ENCODE measurements at regions not wholly inside any gene's neighbourhood (a gene's known extent, or its start where the extent isn't known, plus 50 kb on each side); places are given as distances from the start of the nearest gene placed in this dataset.

DNA sequence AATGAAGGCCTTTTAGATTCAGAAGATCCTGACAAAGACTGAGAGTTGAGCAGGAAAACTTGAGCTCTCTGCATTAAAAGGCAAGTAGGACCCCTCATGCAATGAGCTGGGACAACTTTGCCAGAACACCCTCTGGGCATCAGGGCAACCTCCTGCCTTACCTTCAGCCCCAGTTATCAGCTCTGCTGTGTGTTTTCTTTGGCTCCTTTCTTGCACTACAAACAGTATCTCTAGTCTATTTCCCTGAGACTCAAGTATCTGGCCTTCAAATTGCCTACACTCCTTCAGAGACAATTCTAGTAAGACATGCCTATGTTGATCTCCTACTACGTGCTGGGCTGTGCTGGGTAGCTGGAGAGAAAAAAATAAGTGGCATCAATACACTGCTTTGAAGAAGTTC, 192.2 kb downstream of the MID1IP1 start:
- WGBS (ENCODE audit: insufficient coverage), result no CpG with 5 or more reads among the region's 1 CpG
- no peaks in the 10 kb centered on the region for H3K27me3 ChIP-seq (ENCODE audit: control insufficient read depth, insufficient read depth, low read length)
- no peaks in the 10 kb centered on the region for H3K9me3 ChIP-seq (ENCODE audit: control insufficient read depth, insufficient read depth, low read length)
- TF ChIP-seq, protein P1, sequence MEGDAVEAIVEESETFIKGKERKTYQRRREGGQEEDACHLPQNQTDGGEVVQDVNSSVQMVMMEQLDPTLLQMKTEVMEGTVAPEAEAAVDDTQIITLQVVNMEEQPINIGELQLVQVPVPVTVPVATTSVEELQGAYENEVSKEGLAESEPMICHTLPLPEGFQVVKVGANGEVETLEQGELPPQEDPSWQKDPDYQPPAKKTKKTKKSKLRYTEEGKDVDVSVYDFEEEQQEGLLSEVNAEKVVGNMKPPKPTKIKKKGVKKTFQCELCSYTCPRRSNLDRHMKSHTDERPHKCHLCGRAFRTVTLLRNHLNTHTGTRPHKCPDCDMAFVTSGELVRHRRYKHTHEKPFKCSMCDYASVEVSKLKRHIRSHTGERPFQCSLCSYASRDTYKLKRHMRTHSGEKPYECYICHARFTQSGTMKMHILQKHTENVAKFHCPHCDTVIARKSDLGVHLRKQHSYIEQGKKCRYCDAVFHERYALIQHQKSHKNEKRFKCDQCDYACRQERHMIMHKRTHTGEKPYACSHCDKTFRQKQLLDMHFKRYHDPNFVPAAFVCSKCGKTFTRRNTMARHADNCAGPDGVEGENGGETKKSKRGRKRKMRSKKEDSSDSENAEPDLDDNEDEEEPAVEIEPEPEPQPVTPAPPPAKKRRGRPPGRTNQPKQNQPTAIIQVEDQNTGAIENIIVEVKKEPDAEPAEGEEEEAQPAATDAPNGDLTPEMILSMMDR (IDR thresholded peaks at IDR 0.05), result no peak
- DNase-seq (no peak), ATAC-seq (no peak)
- no peaks in the 10 kb centered on the region for H3K4me1 Mint-ChIP-seq
- intact Hi-C loops (cut with micrococcal nuclease), result no loop called here
- H3K4me1 ChIP-seq (ENCODE audit: control insufficient read depth, insufficient read depth, low read length), result no peaks in the 10 kb centered on the region
- no peaks in the 10 kb centered on the region for H3K9me3 Mint-ChIP-seq
- H3K27ac Mint-ChIP-seq, result no peak overlapping the region
- H3K4me3 ChIP-seq (ENCODE audit: low read length), result no peak overlapping the region
- H3K27ac ChIP-seq (ENCODE audit: low read length), result no peak overlapping the region
- H3K36me3 ChIP-seq (ENCODE audit: control insufficient read depth, insufficient read depth, low read length), result no peaks in the 10 kb centered on the region
- peaks cover 6 to 27% of the 10 kb centered on the region in 2 donors for H3K27me3 Mint-ChIP-seq (ENCODE audit: low read depth in 2 of 2)
- H3K4me3 Mint-ChIP-seq, result no peak overlapping the region
- H3K36me3 Mint-ChIP-seq, result no peaks in the 10 kb centered on the region

DNA sequence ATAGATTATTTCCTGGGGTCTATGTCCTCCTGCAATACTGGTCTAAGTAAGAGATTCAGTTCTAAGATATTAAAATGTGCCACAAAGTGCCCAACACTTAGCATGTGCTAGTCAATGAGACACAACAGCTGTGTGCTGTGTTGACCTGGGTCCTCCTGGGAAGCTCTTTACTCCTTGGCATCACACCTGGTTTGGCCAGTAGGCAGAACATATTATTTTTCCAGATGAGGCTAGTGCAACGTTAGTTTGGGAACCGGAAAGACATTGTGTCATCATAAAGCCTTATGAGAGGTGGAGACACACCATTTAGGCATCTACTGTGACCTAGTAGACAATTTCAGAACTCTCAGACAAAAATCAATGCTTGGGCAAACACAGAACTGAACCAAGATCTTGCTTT, 197.8 kb downstream of the MID1IP1 start:
- no peaks in the 10 kb centered on the region for H3K4me1 ChIP-seq (ENCODE audit: control insufficient read depth, insufficient read depth, low read length)
- no peaks in the 10 kb centered on the region for H3K9me3 ChIP-seq (ENCODE audit: control insufficient read depth, insufficient read depth, low read length)
- no peaks in the 10 kb centered on the region for H3K36me3 ChIP-seq (ENCODE audit: control insufficient read depth, insufficient read depth, low read length)
- no peak for ATAC-seq
- no peak overlapping the region for H3K27ac Mint-ChIP-seq
- DNase-seq, result no peak
- H3K27me3 ChIP-seq (ENCODE audit: control insufficient read depth, insufficient read depth, low read length), result no peaks in the 10 kb centered on the region
- no peak overlapping the region for H3K4me3 Mint-ChIP-seq
- no peaks in the 10 kb centered on the region for H3K36me3 Mint-ChIP-seq
- H3K27ac ChIP-seq (ENCODE audit: low read length), result no peak overlapping the region
- TF ChIP-seq, protein P1 (IDR thresholded peaks at IDR 0.05), result no peak
- intact Hi-C loops (cut with micrococcal nuclease), result no loop called here
- no peak overlapping the region for H3K4me3 ChIP-seq (ENCODE audit: low read length)
- WGBS (ENCODE audit: insufficient coverage), result 95% methylated on average over 2 of the region's 2 CpGs
- H3K27me3 Mint-ChIP-seq (ENCODE audit: low read depth in 2 of 2), result peaks cover 0 to 6% of the 10 kb centered on the region in 2 donors
- H3K9me3 Mint-ChIP-seq, result no peaks in the 10 kb centered on the region
- H3K4me1 Mint-ChIP-seq, result no peaks in the 10 kb centered on the region

DNA sequence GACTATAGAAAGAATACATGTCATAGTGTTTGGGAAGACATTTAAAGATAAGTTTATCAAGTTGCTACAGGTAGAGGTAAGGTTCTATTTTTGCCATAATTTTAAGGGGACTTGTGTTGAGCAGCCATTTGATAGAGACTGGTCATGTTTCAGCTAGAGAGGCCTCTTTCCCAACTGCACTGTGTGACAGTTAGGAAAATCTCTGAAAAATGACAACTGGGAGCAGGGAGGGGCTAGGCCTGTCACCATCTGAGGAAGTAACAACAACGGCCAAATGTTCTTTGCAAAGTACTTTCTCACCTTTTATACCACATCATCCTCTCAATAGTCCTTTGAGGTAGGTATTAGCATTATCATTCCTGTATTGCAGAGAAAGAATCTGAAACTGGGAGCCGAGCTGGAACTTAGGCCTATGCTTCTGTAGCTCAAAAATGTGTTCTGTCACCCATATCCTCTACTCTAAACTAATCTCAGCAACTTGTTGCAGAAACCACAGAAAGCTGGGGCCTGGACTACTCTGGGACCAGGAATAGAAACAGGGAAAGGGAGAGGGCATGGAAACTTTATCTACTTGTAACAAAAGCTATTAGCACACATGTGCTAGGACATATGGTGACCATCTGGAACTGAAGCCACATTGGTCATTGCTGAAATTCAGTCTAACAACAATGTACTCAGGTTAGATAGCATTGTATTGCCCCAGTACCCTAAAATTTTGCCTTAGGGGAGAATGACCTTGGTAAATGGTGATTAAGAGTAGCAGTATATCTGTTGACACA, 198.9 kb downstream of the MID1IP1 start:
- Histone ChIP-seq H3K4me3 (ENCODE audit: low read length) (no peak overlapping the region), H3K36me3 (ENCODE audit: control insufficient read depth, insufficient read depth, low read length) (no peaks in the 10 kb centered on the region), H3K27ac (ENCODE audit: low read length) (no peak overlapping the region), H3K9me3 (ENCODE audit: control insufficient read depth, insufficient read depth, low read length) (no peaks in the 10 kb centered on the region), H3K4me1 (ENCODE audit: control insufficient read depth, insufficient read depth, low read length) (no peaks in the 10 kb centered on the region), H3K27me3 (ENCODE audit: control insufficient read depth, insufficient read depth, low read length) (no peaks in the 10 kb centered on the region)
- Mint-ChIP-seq H3K9me3 (no peaks in the 10 kb centered on the region), H3K36me3 (no peaks in the 10 kb centered on the region), H3K4me3 (no peak overlapping the region), H3K27me3 (ENCODE audit: low read depth in 2 of 2) (peaks cover 0 to 2% of the 10 kb centered on the region in 2 donors), H3K4me1 (no peaks in the 10 kb centered on the region), H3K27ac (no peak overlapping the region)
- TF ChIP-seq, protein P1 (IDR thresholded peaks at IDR 0.05), result no peak
- no peak for DNase-seq
- intact Hi-C loops (cut with micrococcal nuclease), result no loop called here
- WGBS (ENCODE audit: insufficient coverage), result no CpG with 5 or more reads among the region's 2 CpGs
- no peak for ATAC-seq

- WGBS (ENCODE audit: insufficient coverage), result no CpG with 5 or more reads among the region's 1 CpG
- H3K4me3 ChIP-seq (ENCODE audit: low read length), result no peak overlapping the region
- ATAC-seq (no peak), DNase-seq (no peak)
- Mint-ChIP-seq H3K4me1 (no peaks in the 10 kb centered on the region), H3K36me3 (no peaks in the 10 kb centered on the region), H3K27ac (no peak overlapping the region), H3K4me3 (no peak overlapping the region), H3K9me3 (no peaks in the 10 kb centered on the region), H3K27me3 (ENCODE audit: low read depth in 2 of 2) (peaks cover 0 to 2% of the 10 kb centered on the region in 2 donors)
- intact Hi-C loops (cut with micrococcal nuclease), result no loop called here
- no peaks in the 10 kb centered on the region for H3K4me1 ChIP-seq (ENCODE audit: control insufficient read depth, insufficient read depth, low read length)
- no peaks in the 10 kb centered on the region for H3K36me3 ChIP-seq (ENCODE audit: control insufficient read depth, insufficient read depth, low read length)
- TF ChIP-seq, protein P1 (IDR thresholded peaks at IDR 0.05), result no peak
- H3K27ac ChIP-seq (ENCODE audit: low read length), result no peak overlapping the region
- no peaks in the 10 kb centered on the region for H3K9me3 ChIP-seq (ENCODE audit: control insufficient read depth, insufficient read depth, low read length)
- H3K27me3 ChIP-seq (ENCODE audit: control insufficient read depth, insufficient read depth, low read length), result no peaks in the 10 kb centered on the region
Measured at GRCh38 chrX:39000802-39001201, 199.5 kb downstream of the MID1IP1 start.

All from natural killer cell (primary cell).